H1 (cell line): ENCODE measurements at regions not wholly inside any gene's neighbourhood (a gene's known extent, or its start where the extent isn't known, plus 50 kb on each side); places are given as distances from the start of the nearest gene placed in this dataset.

Experiments used
- BACH1 ChIP-seq: IDR thresholded peaks from 2 replicates; pipeline ENCODE4 v1.6.1; 2012; ENCODE audit warnings: low read length, improper control_type of control experiment
- CHD2 ChIP-seq: IDR thresholded peaks from 2 replicates; pipeline ENCODE4 v1.6.1; 2012; ENCODE audit warnings: low read length, improper control_type of control experiment
- CTCF ChIP-seq, 3 experiments: IDR thresholded peaks; 1 replicate in 2 of 3; 2 replicates in 1 of 3; pipeline versions ENCODE4 v1.5.1 to v1.6.1; 2011; ENCODE audit warnings: low read length in 3 of 3, mild to moderate bottlenecking in 3 of 3, inconsistent platforms in 2 of 3, low read depth in 1 of 3, moderate library complexity in 1 of 3; ENCODE audit not compliant: insufficient read depth in 1 of 3; ENCODE audit errors: control extremely low read depth in 1 of 3
- EP300 ChIP-seq, 2 experiments: IDR thresholded peaks; 1 replicate in 1 of 2; 2 replicates in 1 of 2; pipeline ENCODE4 v1.6.1; 2011 to 2012; ENCODE audit warnings: low read depth in 2 of 2, low read length in 2 of 2, mild to moderate bottlenecking in 2 of 2, borderline replicate concordance in 1 of 2, inconsistent platforms in 1 of 2, moderate library complexity in 1 of 2
- EZH2 ChIP-seq: fragments of 200-600 bp; sonication (generic); IDR thresholded peaks from 2 replicates; pipeline ENCODE4 v1.7.1; 2012; ENCODE audit warnings: low read depth, mild to moderate bottlenecking, moderate library complexity, low read length, inconsistent platforms; ENCODE audit not compliant: severe bottlenecking
- GABPA ChIP-seq: IDR thresholded peaks from 2 replicates; pipeline ENCODE4 v1.6.1; 2011; ENCODE audit warnings: mild to moderate bottlenecking, low read length, moderate library complexity, borderline replicate concordance; ENCODE audit not compliant: insufficient read depth
- KDM5A ChIP-seq: fragments of 200-600 bp; IDR thresholded peaks from 2 replicates; pipeline ENCODE4 v1.7.1; 2012; ENCODE audit warnings: mild to moderate bottlenecking, low read length, inconsistent platforms, mixed read lengths
- MAFK ChIP-seq: IDR thresholded peaks from 2 replicates; pipeline ENCODE4 v1.6.1; 2012; ENCODE audit warnings: low read depth, mild to moderate bottlenecking, improper control_type of control experiment, low read length
- POLR2A ChIP-seq, 2 experiments: IDR thresholded peaks; 1 replicate in 1 of 2; 2 replicates in 1 of 2; pipeline ENCODE4 v1.6.1; 2011; ENCODE audit warnings: low read depth in 2 of 2, low read length in 2 of 2, mild to moderate bottlenecking in 2 of 2; ENCODE audit errors: control extremely low read depth in 1 of 2
- POLR2AphosphoS5 ChIP-seq: IDR thresholded peaks from 2 replicates; pipeline ENCODE4 v1.6.1; 2011; ENCODE audit warnings: low read depth, low read length
- RAD21 ChIP-seq, 2 experiments: IDR thresholded peaks in 1 of 2; conservative IDR thresholded peaks in 1 of 2; 2 replicates each; pipeline ENCODE4 v1.6.1; 2011; ENCODE audit warnings: low read depth in 2 of 2, low read length in 2 of 2, improper control_type of control experiment in 1 of 2, inconsistent platforms in 1 of 2, mild to moderate bottlenecking in 1 of 2, moderate library complexity in 1 of 2
- SRF ChIP-seq: IDR thresholded peaks from 2 replicates; pipeline ENCODE4 v1.6.1; 2011; ENCODE audit warnings: mild to moderate bottlenecking, low read depth, low read length, moderate library complexity
- YY1 ChIP-seq: IDR thresholded peaks from 2 replicates; pipeline ENCODE4 v1.6.1; 2011; ENCODE audit warnings: low read depth, mild to moderate bottlenecking, low read length
- TF ChIP-seq, protein P1 (sequence below): IDR thresholded peaks from 2 replicates; pipeline ENCODE4 v1.6.1; 2011; ENCODE audit warnings: low read length, improper control_type of control experiment

DNA sequence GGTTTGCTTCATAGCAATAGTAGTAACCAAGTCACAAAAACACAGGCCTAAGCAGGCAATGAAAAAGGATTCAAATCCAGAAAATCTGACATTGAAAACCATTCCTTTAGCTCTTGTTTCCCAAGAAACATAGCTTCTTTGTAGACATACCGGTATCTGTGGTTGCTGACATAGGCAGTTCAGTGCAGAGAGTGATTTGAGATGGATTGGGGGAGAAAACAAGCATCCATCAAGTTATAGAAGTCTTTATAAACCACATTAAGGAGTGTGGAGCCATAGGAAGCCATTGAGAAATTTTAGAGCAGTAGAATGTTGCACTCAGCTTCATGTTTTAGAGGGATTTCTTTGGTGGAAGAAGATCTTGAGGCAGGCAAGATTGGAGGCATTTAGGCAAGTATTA, 91.2 kb upstream of the MARCKS start:
- TF ChIP-seq CTCF (IDR thresholded peaks at IDR 0.05; ENCODE audit: control extremely low read depth in 1 of 3, insufficient read depth in 1 of 3, low read depth in 1 of 3, low read length in 3 of 3) (no peak), POLR2A (IDR thresholded peaks at IDR 0.05; ENCODE audit: control extremely low read depth in 1 of 2, low read depth in 2 of 2, low read length in 2 of 2) (no peak), EP300 (IDR thresholded peaks at IDR 0.05; ENCODE audit: borderline replicate concordance in 1 of 2, low read depth in 2 of 2, low read length in 2 of 2) (no peak), GABPA (no peak), CHD2 (no peak), EZH2 (no peak), MAFK (no peak), RAD21 (IDR thresholded peaks at IDR 0.05 in 1 of 2, conservative IDR thresholded peaks at IDR 0.05 in 1 of 2; ENCODE audit: low read depth in 2 of 2, low read length in 2 of 2) (no peak), KDM5A (no peak), POLR2AphosphoS5 (no peak), SRF (no peak), BACH1 (no peak), YY1 (no peak)
- TF ChIP-seq, protein P1, sequence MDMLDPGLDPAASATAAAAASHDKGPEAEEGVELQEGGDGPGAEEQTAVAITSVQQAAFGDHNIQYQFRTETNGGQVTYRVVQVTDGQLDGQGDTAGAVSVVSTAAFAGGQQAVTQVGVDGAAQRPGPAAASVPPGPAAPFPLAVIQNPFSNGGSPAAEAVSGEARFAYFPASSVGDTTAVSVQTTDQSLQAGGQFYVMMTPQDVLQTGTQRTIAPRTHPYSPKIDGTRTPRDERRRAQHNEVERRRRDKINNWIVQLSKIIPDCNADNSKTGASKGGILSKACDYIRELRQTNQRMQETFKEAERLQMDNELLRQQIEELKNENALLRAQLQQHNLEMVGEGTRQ: no peak
